Kidney capillary endothelial cell (primary cell): ENCODE measurements at regions not wholly inside any gene's neighbourhood (a gene's known extent, or its start where the extent isn't known, plus 50 kb on each side); places are given as distances from the start of the nearest gene placed in this dataset.

Experiments used
- DNase-seq: peaks from one replicate; pipeline ENCODE4 v3.0.0-alpha.2; 2018; ENCODE audit warnings: low spot score

DNA sequence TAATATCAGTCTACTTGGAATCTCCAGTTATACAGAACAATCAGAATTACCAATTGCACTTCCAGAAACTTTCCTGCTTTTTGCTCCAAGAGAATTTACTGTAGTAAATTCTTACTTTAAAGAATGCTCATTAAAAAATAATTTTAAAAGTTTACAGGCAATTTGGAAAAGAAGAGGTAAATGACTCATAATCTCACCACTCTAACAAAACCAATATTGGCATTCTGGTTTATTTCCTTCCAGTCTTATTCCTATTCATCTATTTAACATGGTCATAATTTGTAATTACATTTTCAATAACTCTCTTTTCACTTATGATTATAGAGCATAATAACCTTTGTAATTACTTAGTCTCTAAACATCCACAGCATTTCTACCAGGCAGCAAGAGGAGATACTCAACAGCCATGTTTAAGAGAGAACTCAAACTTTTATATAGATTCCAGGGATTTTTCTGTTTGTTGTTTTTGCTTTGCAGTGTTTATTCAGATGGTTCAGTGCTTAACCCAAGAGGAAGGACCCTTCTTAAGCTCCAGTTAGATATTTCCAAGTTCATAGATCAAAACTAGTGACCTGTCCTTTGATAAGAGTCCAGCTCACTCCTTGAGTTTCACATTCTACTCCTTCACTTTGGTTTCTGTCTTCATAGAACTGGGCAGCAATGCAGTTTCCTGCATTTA lies 464.7 kb downstream of the TXNL1 start:
- no peak for DNase-seq

DNA sequence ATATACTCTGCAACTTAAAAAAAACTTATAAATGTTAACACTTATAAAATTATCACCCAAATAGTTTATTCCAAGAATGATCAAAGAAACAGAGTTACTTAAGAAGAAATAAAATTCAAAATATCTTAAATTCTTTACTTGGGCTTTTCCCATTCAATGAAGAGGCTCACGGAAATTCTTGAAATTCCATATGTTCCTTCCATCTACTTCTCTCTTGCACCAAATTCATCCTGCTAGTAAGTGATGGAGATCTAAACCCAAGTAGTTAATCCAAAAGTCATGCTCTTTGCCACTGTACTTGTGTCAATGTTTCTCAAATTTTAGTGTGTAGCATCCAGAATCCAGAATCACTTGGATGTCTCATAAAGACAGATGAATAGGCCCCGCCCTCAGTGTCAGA lies 465.9 kb downstream of the TXNL1 start:
- no peak for DNase-seq

DNA sequence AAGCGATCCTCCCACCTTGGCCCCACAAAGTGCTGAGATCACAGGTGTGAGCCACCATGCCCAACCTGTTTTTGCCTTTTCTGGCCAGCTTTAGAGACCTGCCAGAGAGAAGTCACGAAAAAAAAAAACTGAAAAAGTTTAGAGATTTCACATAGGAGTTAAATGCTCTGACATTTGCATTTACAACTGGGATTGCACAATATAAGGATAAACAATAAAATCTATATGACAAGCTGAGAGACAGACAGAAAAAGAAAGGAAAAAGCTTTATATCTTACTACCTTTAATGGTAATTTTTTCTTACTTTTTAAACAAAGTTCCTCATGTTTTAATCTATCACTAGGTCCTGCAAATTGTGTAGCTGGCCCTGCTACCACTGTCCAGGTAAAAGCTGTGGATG lies 466.5 kb downstream of the TXNL1 start:
- no peak for DNase-seq

DNA sequence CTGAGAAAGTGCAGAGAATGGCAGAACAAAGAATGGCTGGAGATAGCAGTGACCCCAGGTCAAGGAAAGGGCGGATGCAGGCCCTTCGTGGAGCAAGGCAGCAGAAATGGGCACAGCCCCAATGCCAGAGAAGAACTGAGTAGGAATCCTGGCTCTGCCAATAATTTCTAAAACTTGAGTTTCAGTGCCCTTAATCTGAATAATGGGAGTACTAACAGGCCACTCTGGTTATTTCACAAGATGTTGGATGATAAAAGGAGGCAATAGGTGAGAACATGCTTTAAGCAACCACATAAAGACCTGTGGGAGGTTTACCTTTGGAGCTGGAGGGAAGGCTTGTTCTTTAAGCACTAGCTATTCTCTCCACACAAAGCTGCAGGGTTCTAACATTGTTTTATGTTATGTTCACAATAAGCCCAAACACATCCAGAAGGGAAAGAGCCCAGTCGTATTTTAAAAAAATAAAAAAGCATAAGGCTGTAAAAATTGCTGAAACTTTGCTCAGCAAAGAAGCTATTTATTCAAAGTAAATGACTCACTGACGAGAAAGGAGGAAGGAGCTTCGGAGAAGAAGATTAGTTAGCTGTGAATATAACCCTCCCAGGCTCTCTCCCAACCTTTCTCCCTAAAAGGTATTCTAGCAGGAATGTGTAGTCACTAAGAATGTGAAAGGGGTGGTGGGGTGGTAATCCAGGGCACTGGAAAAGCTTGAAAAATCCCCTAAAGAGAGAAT lies 470.2 kb downstream of the TXNL1 start:
- DNase-seq, result no peak

DNA sequence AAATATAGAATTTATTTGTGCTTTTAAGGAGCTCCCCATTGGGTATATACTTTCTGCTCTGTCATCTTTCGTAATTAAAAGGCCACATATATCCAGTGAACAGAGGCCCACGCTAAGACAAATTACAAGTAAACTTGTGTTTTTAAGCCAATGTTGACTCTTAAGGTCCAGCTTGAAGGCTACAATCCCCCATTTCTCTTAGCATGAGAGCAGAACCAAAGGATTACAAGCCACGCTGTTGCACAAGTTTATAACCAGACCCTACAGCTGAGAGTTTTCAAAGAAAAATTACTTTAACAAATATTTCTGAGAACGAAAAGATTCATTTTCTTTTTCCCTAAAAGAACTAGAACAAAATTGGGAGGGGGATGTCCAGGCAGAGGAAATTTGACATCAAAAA lies 471.0 kb downstream of the TXNL1 start:
- no peak for DNase-seq

DNA sequence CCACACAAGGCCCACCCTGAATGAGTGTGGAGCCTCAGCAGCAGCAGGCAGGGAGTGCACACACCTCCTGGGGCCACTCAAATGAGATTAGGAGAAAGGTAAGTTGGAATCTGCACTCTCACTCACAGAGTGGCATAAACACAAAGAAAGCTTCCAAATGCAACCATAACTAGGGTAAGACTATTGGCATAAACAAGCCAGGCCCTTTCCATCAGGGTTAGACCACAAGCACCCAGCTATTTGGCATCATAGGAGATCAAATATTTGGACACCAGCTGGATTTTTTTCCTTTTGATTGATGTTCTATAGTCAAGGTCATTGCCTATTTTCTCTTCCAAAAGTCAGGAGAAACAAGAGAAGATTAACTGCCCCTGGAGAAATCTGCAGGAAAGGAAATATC lies 471.5 kb downstream of the TXNL1 start:
- no peak for DNase-seq

DNA sequence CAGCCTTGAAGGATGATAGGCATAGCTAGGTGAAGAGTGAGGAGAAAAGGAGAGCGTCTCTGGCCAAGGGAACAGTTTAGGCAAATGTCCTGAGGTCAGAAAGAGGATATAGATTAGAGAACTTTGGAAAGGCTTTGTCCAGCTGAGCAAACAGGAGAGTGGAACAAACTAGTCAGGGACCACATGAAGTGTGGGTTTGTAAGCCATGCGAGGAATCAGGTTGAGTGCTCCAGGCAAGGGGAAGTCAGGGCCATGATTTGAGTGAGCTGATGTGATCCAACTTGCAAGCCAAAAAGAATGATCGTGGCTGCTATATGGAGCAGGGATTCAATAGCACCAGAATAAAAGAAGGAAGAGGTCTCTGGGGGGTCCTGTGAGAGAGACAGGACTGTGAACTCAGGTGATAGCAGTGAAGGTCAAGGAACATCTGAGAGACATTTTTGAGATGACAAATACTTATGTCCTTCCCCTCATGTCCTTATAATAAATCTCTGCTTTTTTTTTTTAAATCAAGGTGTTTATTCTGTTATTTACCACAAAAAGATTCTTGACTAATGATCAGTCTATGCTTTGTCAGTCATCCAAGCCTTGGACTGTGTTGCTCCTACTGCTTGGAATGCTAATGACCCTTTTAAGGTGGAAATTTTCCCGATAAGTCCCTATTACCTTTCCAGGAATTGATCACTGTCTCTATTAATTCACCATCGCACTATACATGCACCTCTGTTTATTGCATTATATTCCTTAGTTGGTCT lies 472.6 kb downstream of the TXNL1 start:
- no peak for DNase-seq

DNA sequence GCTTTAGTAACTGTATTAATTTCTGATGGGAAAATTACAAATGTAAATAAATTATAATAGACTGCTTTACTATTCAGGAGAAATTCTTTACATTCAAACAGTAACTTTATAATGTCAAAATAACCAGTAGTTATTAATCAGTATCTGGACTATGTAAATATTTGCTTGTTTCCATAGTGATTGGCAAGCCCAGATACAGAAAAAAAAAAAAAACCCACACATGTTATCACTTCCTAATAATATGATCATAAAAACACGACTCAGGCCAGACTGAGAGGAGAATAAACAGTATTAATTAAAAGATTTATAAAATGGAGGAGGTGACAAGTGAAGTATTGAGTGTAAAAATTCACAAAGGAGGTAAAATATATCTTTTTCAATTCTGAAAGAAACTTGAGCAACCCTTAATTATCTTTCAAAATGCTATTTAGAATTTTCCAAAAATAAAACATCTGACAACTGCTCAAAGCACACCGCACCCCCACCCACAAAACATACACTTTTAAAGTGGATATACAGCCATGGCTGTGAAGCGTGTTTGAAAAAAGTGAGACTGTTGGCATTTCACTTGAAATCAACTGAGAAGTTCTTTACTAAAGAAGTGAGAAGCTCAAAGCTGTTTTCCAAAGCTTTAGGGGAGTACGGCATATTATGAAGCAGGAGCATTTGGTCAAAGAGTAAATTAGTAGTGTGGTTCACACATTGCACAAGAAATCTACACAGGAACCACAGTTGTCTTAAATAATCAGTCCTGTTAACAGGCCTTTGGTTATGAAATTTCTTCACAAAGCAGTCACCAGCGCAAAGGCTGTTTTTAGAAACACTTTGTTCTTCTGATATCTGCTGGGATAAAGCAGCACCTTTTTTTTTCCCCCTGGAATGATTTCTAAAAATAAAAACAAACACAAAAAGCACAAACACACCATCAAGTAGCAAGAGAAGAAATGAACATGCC lies 475.8 kb downstream of the TXNL1 start:
- DNase-seq, result no peak

DNA sequence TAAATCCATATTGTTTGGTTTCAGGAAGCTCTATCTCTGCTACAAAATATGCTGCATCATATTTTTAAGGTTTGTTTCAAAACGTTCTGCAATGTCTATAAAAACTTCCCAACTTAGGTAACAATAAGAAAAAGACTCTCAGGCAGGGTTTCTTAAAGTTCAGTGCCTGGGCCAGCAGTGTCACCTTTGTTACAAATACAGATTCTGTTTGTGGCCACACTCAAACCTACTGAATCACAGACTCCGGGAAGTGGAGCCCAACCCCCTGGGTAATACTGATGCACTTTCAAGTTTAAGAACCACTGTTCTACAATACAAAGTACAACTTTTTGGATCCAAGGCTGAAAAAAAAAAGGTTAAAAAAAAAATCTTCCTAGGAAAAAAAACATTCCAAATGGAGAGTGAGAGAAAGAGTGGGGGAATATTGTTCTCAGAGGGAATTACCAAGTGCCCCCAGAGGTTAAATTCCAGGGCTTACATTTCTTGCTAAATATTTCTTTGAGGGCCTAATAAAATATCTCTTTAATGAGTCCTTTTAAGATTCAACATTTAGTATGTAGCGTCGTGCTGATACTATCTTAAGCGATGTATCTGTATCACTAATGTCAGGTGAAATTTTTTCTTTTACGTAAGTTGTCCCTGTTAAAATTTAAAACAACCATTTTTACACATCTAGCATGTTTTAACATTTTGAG lies 476.7 kb downstream of the TXNL1 start:
- DNase-seq, result no peak

DNA sequence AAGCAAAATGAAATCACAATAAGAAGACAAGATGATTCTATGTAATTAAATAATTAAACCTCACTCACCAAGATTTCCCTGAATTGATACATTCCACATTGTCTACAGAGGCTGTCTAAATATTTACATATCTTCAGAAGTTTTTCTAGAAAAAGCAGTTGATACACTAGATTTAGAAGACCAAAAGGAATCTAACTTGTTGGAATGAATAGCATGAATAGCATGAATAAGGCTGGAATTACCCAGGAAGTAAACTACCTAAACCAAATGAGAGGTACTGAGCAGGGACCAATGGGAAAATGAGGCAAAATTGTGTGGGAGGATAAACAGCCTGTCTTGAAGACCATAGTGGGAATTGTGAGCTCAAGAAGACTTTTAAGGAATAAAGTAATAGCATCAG lies 479.7 kb downstream of the TXNL1 start:
- DNase-seq, result no peak

DNA sequence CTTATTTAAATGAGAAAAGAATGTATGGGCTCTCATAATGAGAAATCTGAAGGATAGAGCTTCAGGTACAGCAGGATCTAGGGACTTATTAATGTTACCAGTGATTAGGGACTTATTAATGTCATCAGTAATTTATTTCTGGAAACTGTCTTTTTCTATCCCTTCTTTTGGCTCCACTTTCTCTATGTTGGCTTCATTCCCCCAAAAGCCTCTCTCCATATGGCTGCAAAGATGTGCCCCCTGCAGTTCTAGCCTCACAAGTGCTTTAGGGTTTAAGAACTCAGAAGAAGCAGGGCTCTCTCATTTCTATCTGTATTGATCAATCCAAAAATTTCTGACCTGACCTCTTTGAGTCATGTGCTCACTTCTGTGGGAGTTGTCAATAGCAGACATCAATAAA lies 480.9 kb downstream of the TXNL1 start:
- no peak for DNase-seq

DNA sequence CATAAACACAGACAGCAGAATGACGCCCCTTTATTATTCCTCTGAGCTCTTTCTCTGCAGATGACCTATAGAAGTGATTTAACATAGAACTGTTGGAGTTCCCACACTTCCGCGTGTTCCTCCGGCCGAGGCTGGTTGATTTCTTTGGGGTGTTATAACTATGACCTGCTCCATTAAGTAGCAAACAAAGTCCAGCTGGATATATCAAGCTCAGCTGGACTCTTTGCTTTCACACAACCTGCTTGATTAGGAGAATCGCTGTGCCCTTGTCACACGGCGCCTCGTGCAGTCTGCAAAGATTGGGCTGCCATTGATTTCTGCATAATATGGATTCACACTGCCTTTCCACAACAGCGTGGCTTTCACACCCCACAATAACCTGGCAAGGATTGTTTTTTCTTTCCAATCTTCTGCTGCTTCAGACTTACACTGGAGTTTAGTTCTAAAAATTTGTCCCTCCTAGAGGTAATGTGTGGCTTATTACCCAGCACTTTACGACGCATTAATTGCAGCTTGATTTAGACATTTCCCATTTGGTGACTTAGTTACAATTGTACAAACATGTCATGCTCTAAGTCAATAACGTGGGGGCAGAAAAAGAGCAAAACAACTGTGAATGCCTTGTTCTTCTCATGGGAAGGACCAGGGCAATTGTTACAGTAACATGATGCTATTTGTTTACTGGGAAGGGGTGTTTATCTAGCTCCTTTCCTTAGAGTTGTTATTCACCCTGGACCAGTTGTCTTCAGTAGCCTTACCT lies 485.7 kb downstream of the TXNL1 start:
- no peak for DNase-seq

DNA sequence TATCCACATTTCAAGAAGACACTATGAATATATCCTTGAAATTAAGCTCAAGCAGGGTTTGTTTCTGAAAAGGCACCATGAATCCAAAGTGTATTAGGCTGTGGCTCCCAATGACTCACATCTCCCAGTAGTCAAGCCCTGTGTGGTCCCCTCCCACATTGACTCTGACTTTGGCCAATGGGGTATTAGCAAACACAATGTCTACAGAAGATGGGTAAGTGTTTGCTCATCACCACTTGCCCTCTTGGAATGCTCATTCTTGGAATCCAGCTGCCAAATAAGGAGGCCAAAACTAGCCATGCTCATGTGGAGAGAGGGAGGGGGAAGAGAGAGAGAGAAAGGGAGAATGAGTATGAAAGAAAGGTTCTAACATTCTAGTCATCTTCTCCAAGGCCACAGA lies 490.0 kb downstream of the TXNL1 start:
- no peak for DNase-seq

DNA sequence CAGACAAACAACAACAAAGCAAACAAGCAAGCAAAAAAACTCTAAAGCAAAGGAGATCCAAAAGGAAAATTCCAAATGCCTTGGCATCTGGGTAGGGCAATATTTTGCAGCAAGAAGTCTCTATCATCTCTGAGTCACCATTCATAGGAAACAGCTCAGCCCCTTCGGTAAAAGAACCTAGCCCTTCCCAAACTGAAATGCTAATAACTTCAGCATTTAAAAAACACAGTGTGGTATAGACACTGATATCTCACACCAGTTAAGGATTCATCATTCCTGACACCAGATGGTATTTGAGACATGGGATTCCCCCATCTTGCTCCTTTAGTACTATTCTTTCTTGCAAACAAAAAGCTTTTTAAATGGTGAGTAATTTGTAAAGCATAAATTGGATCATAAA lies 491.8 kb downstream of the TXNL1 start:
- DNase-seq, result peak; percentile 7

DNA sequence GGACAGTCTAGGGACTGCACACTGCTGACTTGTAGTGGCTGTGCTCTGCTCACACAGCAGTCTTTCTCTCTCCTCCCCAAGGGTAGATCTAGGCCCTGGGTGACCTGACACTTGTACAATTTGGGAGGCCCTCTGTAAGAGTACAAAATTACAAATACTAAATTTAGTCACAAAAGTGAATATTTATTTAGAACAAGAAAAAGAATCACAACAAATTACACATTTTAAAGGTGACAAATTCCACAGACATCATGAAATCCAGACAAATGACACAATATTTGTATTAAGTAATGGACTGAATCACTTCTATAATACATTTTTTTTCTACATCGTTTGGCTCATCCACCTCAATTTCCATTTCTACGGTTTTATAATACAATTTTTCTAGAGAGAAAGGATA lies 496.4 kb downstream of the TXNL1 start:
- DNase-seq, result no peak

DNA sequence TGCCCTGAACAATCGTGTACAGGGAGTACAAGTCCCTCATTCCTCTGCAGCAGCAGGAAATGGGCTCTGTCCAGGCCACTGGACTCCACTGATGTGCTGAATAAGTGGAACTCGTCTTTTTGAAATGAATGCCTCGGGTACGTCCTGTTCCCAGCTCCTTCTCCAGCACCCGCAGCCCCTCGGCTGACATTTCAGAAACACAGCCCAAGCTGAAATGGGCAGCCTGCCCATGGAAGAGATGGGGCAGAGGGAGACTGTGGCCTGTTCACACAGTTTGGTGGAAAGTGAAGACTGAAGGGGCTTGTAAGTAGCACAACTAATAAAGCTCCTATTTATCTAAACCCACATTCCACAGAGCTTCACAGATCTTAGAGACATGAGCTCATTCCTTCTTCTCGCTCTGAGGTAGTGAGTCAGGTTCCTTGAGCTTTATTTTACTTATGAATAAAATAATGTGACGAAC lies 498.6 kb downstream of the TXNL1 start:
- no peak for DNase-seq

DNA sequence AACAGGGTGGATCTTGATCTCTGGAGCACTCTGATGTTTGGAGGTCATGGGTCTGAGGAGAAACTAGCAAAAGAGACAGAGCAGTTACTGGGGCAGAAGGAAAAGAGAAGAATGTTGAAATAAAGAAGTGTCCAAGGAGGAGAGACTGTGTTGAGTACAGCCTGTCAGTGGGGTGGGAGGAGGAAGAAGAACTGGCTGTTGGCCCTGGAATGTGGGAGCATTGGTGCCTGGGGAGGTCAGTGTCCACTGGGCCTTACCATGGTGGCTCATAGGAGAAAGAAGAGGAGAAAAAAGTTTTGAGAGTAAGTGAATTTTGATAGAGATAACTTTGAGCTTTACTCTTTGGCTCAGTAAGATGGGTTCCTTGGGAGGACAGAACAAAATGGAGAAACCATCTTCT lies 499.0 kb downstream of the TXNL1 start:
- DNase-seq, result no peak

DNA sequence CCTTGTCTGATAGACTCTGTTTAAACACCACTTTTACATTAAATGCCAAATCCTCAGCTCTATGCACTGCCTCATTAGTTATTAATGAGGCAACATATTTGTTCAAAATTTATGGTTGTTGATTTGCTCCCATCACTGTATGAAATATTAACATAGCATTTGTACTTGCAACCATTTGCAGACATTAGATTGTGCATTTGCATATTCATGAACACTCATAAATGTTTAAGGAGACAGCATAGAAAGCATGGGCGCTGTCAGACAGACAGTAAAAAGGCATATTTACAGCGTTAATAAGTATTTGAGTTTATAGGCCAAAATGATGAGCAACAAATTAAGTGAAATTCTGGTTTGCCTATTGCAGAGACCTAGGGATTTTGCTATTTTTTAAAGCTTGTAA lies 502.3 kb downstream of the TXNL1 start:
- no peak for DNase-seq

DNA sequence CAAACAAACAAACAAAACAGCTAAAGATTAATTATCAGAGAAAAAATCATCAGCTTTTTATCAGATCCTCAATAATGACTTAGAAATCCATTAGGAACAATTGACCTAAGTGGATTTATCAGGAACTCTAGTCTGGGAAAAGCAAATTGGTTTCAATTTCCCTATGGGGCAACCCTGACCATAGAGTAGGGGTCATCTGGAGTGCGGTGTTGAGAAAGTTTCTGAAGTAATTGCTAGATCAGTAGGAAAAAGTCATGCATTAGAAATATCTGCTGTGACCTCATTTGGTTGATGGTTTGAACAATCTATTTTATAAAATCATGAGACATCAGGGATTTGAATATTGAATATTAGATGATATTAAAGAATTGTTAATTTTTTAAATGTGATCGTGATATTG lies 507.9 kb downstream of the TXNL1 start:
- DNase-seq, result no peak

DNA sequence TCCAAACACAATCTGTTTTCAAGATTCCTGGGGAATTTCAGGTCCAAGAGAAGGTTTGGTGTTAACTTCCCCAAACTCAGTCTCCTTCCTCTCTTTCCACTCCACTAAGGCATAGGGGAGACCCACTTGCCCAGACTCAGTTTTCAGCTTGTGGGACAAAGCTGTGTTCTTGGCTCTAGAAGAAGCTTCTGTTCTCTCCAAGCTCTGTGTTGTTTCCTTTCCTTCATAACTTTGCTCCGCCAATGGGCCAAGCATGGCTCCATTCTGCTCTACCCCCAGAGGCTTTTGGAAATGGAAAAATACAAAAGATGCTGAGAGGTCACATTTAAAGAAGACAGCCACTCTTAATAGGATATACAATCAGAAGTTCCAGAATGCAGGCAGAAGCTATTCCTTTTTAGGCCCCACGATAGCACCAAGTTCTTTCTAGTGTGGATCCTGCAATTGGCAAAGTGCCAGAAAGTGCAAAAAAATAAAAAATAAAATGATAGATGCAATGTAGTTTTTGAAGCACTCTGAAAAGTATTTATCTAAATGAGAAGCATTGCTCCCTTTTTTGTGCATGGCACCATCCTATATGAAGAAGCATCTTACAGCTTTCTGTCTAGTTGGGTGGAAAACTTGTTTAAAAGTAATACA lies 510.1 kb downstream of the TXNL1 start:
- DNase-seq, result no peak
